Activated naive CD8-positive, alpha-beta T cell (primary cell): ENCODE measurements at regions not wholly inside any gene's neighbourhood (a gene's known extent, or its start where the extent isn't known, plus 50 kb on each side); places are given as distances from the start of the nearest gene placed in this dataset.
"Not testable (repeated sequence)": the region's sequence is repeated elsewhere in the genome, so short reads cannot be mapped to it uniquely, and the experiment has no call there.

ENCODE experiments used
- H3K27ac Mint-ChIP-seq: one replicate; pipeline ENCODE4 v1.8.0; 2021; ENCODE audit warnings: mixed read lengths
- H3K27me3 Mint-ChIP-seq: one replicate; pipeline ENCODE4 v1.8.0; 2021; ENCODE audit warnings: mixed read lengths
- H3K36me3 Mint-ChIP-seq: one replicate; pipeline ENCODE4 v1.8.0; 2021; ENCODE audit warnings: mixed read lengths
- H3K4me1 Mint-ChIP-seq: one replicate; pipeline ENCODE4 v1.8.0; 2021; ENCODE audit warnings: low read depth, mixed read lengths
- H3K4me3 Mint-ChIP-seq: one replicate; pipeline ENCODE4 v1.8.0; 2021; ENCODE audit warnings: mild to moderate bottlenecking, mixed read lengths
- H3K9me3 Mint-ChIP-seq: one replicate; pipeline ENCODE4 v1.8.0; 2021; ENCODE audit warnings: low read depth, mixed read lengths

GRCh38 chr6:81256223-81256622, 496.3 kb downstream of the TENT5A start:
- not testable (repeated sequence) for H3K4me1 Mint-ChIP-seq, H3K4me3 Mint-ChIP-seq, H3K27me3 Mint-ChIP-seq, H3K27ac Mint-ChIP-seq, H3K9me3 Mint-ChIP-seq, H3K36me3 Mint-ChIP-seq

- H3K27me3 Mint-ChIP-seq, result no peaks in the 10 kb centered on the region
- peaks cover 5% of the 10 kb centered on the region for H3K9me3 Mint-ChIP-seq
- H3K4me1 Mint-ChIP-seq, result no peaks in the 10 kb centered on the region
- H3K27ac Mint-ChIP-seq, result no peak overlapping the region
- H3K4me3 Mint-ChIP-seq, result no peak overlapping the region
- no peaks in the 10 kb centered on the region for H3K36me3 Mint-ChIP-seq
These were observed 498.7 kb downstream of the TENT5A start for GRCh38 chr6:81253821-81254220.

DNA sequence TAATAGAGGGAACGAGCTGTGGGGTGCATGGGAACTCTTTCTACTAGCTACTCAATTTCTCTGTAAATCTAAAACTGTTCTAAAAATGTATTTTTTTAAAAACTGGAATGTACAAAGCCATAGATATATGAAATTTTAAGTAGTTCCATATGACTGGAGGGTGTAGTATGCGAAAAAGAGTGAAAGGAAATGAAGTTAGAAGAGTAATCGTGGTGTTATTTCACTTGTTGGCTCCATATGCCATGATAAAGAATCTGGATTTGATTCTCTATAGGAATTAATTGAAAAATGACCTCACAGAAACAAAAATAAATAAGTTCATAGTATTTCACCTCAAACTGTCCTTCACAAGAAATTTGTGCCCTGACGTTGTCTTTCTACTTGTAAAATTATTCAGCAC, 500.2 kb downstream of the TENT5A start:
- no peaks in the 10 kb centered on the region for H3K27me3 Mint-ChIP-seq
- no peak overlapping the region for H3K27ac Mint-ChIP-seq
- H3K36me3 Mint-ChIP-seq, result no peaks in the 10 kb centered on the region
- no peak overlapping the region for H3K4me3 Mint-ChIP-seq
- H3K4me1 Mint-ChIP-seq, result no peaks in the 10 kb centered on the region
- peaks cover 5% of the 10 kb centered on the region for H3K9me3 Mint-ChIP-seq

- Mint-ChIP-seq H3K27ac (no peak overlapping the region), H3K27me3 (no peaks in the 10 kb centered on the region), H3K4me1 (no peaks in the 10 kb centered on the region), H3K4me3 (no peak overlapping the region), H3K36me3 (no peaks in the 10 kb centered on the region), H3K9me3 (peaks cover 8% of the 10 kb centered on the region)
These were observed 506.3 kb downstream of the TENT5A start for GRCh38 chr6:81246200-81246599.

- no peaks in the 10 kb centered on the region for H3K36me3 Mint-ChIP-seq
- H3K27ac Mint-ChIP-seq, result no peak overlapping the region
- peaks cover 8% of the 10 kb centered on the region for H3K9me3 Mint-ChIP-seq
- H3K27me3 Mint-ChIP-seq, result no peaks in the 10 kb centered on the region
- no peak overlapping the region for H3K4me3 Mint-ChIP-seq
- H3K4me1 Mint-ChIP-seq, result no peaks in the 10 kb centered on the region
These were observed 509.9 kb downstream of the TENT5A start for GRCh38 chr6:81242624-81243023.

DNA sequence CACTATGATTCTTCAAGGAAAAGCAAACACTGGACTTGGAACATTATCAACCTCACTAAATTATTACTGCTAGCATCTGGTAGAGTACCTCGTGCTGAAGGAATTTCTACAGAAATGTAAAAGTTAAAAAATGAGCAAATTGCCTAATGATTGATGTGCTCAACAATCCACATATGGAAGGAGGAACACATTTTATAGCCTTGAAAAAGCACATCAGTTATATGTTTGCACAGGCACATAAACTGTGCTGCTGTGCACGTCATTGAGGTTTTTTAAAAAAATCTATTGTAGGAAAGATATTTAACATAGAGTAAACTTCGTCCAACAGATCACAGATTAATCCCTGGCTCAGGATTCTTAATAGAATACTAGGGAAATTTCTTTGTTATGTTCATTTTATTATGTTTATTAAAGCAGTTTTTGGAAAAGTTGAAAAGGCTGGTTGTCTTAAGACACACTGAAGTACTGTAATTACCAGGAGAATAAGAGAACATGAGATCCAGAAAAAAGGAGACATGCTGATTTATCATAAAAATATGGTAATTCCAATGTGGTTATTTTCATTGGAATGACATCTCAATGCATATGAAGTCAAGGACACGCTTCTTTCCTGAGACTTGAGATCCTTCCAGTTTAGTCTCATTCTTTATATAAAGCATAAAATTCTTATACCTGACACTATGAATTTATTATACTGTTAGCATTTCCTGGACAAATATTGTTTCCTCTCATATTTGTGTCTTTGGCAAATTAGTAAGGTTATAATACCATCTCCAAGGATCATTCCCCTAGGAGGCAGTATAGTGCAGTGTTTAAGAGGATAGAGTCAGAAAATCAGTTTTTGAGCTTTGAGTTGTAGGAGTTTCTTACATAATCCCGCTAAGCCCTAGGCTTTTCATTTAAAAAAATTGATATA, 511.1 kb downstream of the TENT5A start:
- H3K4me1 Mint-ChIP-seq, result no peaks in the 10 kb centered on the region
- peaks cover 8% of the 10 kb centered on the region for H3K9me3 Mint-ChIP-seq
- no peaks in the 10 kb centered on the region for H3K36me3 Mint-ChIP-seq
- no peaks in the 10 kb centered on the region for H3K27me3 Mint-ChIP-seq
- no peak overlapping the region for H3K27ac Mint-ChIP-seq
- H3K4me3 Mint-ChIP-seq, result no peak overlapping the region

DNA sequence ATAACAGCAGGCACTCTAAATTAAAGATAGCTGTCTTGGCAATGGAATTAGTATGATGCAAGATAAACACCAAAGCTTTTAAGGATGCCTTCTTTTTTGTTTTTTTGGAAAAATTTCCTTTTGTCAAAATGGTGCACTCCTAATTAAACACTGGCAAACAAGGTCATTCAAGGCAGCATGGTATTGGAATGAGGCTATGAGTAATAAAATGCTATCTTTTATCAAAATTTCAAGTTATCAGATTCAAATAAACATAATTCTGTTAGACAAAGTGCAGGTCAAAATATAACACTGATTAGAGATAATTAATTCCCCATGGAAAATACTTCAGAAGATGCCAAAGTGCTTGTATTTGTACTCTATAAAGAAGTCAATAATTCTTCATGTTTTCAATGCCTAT, 514.1 kb downstream of the TENT5A start:
- Mint-ChIP-seq H3K4me1 (no peaks in the 10 kb centered on the region), H3K4me3 (no peak overlapping the region), H3K27me3 (no peaks in the 10 kb centered on the region), H3K36me3 (no peaks in the 10 kb centered on the region), H3K27ac (no peak overlapping the region), H3K9me3 (peaks cover 3% of the 10 kb centered on the region)

DNA sequence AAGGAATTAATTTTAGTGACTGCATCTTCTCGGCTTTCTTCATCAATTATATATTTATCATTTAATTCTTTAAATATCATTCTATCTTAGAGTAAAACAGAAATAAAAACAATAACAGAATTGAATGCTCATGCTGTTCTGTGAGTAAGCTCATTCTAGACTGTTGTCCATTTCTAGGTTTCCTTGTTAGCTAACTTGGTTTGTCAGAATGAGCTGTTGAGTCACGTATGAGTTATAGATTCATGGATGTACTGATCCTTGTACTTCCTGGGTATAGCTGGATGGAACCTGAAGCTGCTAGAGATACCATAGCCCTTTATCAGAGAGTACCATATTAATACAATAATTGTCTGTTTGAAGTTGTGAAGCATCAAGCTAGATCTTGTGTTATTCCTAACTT, 515.3 kb downstream of the TENT5A start:
- no peaks in the 10 kb centered on the region for H3K27me3 Mint-ChIP-seq
- no peak overlapping the region for H3K4me3 Mint-ChIP-seq
- H3K4me1 Mint-ChIP-seq, result no peaks in the 10 kb centered on the region
- H3K36me3 Mint-ChIP-seq, result no peaks in the 10 kb centered on the region
- no peaks in the 10 kb centered on the region for H3K9me3 Mint-ChIP-seq
- H3K27ac Mint-ChIP-seq, result no peak overlapping the region

- no peaks in the 10 kb centered on the region for H3K4me1 Mint-ChIP-seq
- no peaks in the 10 kb centered on the region for H3K27me3 Mint-ChIP-seq
- H3K27ac Mint-ChIP-seq, result no peak overlapping the region
- H3K4me3 Mint-ChIP-seq, result no peak overlapping the region
- H3K9me3 Mint-ChIP-seq, result no peaks in the 10 kb centered on the region
- H3K36me3 Mint-ChIP-seq, result no peaks in the 10 kb centered on the region
These were observed 517.0 kb downstream of the TENT5A start for GRCh38 chr6:81235512-81235911.

DNA sequence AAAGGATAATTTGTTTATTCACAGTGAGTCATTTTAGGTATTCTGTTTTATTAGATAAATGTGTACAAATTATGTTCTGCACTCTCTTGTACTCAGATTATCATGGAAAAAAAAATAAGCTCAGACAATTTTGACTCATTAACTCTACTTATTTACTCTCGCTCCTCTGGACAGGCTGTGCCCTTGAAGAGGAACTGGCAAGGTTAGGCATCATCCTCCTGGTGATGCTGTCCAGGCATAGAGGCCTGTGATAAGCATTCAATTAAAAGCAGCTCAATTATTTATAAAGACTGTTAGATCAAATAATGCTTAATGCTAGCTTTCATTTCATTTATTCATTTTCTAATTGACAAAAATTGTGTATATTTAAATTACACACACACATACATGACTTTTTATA, 518.5 kb downstream of the TENT5A start:
- Mint-ChIP-seq H3K27me3 (no peaks in the 10 kb centered on the region), H3K9me3 (no peaks in the 10 kb centered on the region), H3K4me1 (no peaks in the 10 kb centered on the region), H3K36me3 (no peaks in the 10 kb centered on the region), H3K4me3 (no peak overlapping the region), H3K27ac (no peak overlapping the region)

- Mint-ChIP-seq H3K27ac (no peak overlapping the region), H3K9me3 (no peaks in the 10 kb centered on the region), H3K4me3 (no peak overlapping the region), H3K36me3 (no peaks in the 10 kb centered on the region), H3K4me1 (no peaks in the 10 kb centered on the region), H3K27me3 (no peaks in the 10 kb centered on the region)
These were observed 523.4 kb downstream of the TENT5A start for GRCh38 chr6:81228912-81229555.

DNA sequence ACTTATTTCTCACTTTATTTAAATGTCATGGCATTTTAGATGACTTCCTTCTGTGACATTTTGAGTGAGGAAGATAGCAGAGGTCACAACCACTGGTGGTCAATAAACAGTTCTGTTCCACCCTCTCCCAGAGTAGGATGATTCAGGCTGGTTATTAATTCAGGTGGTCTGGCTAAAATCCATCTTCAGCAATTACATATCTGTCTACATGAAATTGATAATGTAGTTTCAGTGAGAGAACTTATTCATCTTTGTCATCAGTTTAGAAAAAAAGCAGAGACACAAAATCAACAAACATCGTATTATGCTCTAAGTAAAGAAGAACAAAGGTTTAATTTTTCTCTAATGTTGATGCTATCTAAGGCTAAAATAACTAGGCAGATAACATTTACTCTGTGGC, 525.5 kb downstream of the TENT5A start:
- Mint-ChIP-seq H3K27me3 (no peaks in the 10 kb centered on the region), H3K9me3 (no peaks in the 10 kb centered on the region), H3K27ac (no peak overlapping the region), H3K4me3 (no peak overlapping the region), H3K4me1 (no peaks in the 10 kb centered on the region), H3K36me3 (no peaks in the 10 kb centered on the region)

DNA sequence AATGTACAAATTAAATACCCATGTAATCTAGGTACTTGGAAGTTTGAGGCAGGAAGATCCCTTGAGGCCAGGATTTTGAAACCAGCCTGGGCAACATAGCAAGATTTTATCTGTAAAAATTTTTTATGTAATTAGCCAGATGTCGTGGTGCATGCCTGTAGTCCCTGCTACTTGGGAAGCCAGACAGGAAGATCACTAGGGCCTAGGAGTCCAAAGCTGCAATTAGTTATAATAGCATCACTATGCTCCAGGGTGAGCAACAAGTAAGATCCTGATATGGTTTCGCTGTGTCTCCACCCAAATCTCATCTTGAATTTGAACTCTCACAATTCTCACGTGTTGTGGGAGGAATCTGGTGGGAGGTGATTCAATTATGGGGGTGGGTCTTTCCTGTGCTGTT, 535.8 kb downstream of the TENT5A start:
- Mint-ChIP-seq H3K4me1 (no peaks in the 10 kb centered on the region), H3K9me3 (peaks cover 5% of the 10 kb centered on the region), H3K27me3 (no peaks in the 10 kb centered on the region), H3K27ac (no peak overlapping the region), H3K36me3 (no peaks in the 10 kb centered on the region), H3K4me3 (no peak overlapping the region)

DNA sequence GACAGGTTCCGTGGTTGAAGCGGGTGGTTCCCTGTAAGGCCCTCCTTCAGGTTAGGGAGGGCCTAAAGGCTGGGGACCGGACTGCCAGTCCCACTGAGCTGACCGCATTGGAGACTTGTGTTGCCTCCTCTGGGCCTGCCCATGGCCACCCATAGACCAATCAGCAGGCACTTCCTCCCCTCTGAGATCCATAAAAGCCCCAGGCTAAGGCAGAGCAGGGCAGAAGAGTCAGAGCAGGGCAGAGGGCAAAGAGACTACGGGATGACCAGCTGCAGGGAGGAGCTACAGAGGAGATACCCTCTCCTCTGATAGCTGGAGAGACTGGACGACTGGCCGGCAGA, 537.4 kb downstream of the TENT5A start:
- H3K36me3 Mint-ChIP-seq, result no peaks in the 10 kb centered on the region
- H3K27ac Mint-ChIP-seq, result no peak overlapping the region
- peaks cover 8% of the 10 kb centered on the region for H3K9me3 Mint-ChIP-seq
- no peaks in the 10 kb centered on the region for H3K4me1 Mint-ChIP-seq
- H3K27me3 Mint-ChIP-seq, result no peaks in the 10 kb centered on the region
- H3K4me3 Mint-ChIP-seq, result no peak overlapping the region

GRCh38 chr6:81214414-81215091, 537.9 kb downstream of the TENT5A start:
- Mint-ChIP-seq H3K9me3 (peaks cover 8% of the 10 kb centered on the region), H3K4me3 (no peak overlapping the region), H3K27ac (no peak overlapping the region), H3K27me3 (no peaks in the 10 kb centered on the region), H3K4me1 (no peaks in the 10 kb centered on the region), H3K36me3 (no peaks in the 10 kb centered on the region)
